Activated CD8-positive, alpha-beta memory T cell treated with anti-CD3 and anti-CD28 coated beads, Interleukin-2, amount 10 ng/mL, durations not matched to agents 7 days and 5 days (primary cell): ENCODE measurements at regions not wholly inside any gene's neighbourhood (a gene's known extent, or its start where the extent isn't known, plus 50 kb on each side); places are given as distances from the start of the nearest gene placed in this dataset.

Experiments used
- ATAC-seq: fragments of 150-1000 bp; cut with Tn5 transposase; one replicate; pipeline ENCODE4 v1.10.0; 2021; ENCODE audit warnings: moderate library complexity
- CTCF ChIA-PET: fragments of 350-600 bp; sonication (Branson Sonifier 250); formaldehyde crosslinking; loops from one replicate; lab custom pipeline; 2021; ENCODE audit warnings: antibody characterized with exemption; lab: Charles Lee
- DNase-seq: peaks from one replicate; pipeline ENCODE4 v3.0.0-alpha.2; 2020
- H3K27ac Mint-ChIP-seq: one replicate; pipeline ENCODE4 v1.8.0; 2021; ENCODE audit warnings: mild to moderate bottlenecking, mixed read lengths
- H3K27me3 Mint-ChIP-seq: one replicate; pipeline ENCODE4 v1.8.0; 2021; ENCODE audit warnings: mixed read lengths
- H3K36me3 Mint-ChIP-seq: one replicate; pipeline ENCODE4 v1.8.0; 2021; ENCODE audit warnings: mild to moderate bottlenecking, mixed read lengths
- H3K4me1 Mint-ChIP-seq: one replicate; pipeline ENCODE4 v1.8.0; 2021; ENCODE audit warnings: mixed read lengths
- H3K4me3 Mint-ChIP-seq: one replicate; pipeline ENCODE4 v1.8.0; 2021; ENCODE audit warnings: mild to moderate bottlenecking, moderate library complexity, mixed read lengths
- H3K9me3 Mint-ChIP-seq: one replicate; pipeline ENCODE4 v1.8.0; 2022; ENCODE audit warnings: low read depth, mixed read lengths

GRCh38 chr11:129723146-129723760, 92.4 kb upstream of the TMEM45B start:
- no peaks in the 10 kb centered on the region for H3K36me3 Mint-ChIP-seq
- no peak overlapping the region for H3K27ac Mint-ChIP-seq
- no peak overlapping the region for H3K4me3 Mint-ChIP-seq
- no peaks in the 10 kb centered on the region for H3K9me3 Mint-ChIP-seq
- H3K27me3 Mint-ChIP-seq: no peaks in the 10 kb centered on the region
- ATAC-seq (no peak), DNase-seq (no peak)
- CTCF ChIA-PET: no interaction called here
- H3K4me1 Mint-ChIP-seq: no peaks in the 10 kb centered on the region

- H3K36me3 Mint-ChIP-seq: no peaks in the 10 kb centered on the region
- no peak overlapping the region for H3K27ac Mint-ChIP-seq
- ATAC-seq (no peak), DNase-seq (no peak)
- CTCF ChIA-PET: no interaction called here
- H3K27me3 Mint-ChIP-seq: no peaks in the 10 kb centered on the region
- no peaks in the 10 kb centered on the region for H3K9me3 Mint-ChIP-seq
- H3K4me1 Mint-ChIP-seq: no peaks in the 10 kb centered on the region
- no peak overlapping the region for H3K4me3 Mint-ChIP-seq
These were observed 91.9 kb upstream of the TMEM45B start for GRCh38 chr11:129723761-129724162.

- no peak for DNase-seq
- Mint-ChIP-seq H3K9me3 (no peaks in the 10 kb centered on the region), H3K27me3 (no peaks in the 10 kb centered on the region), H3K27ac (no peak overlapping the region), H3K4me3 (no peak overlapping the region), H3K36me3 (no peaks in the 10 kb centered on the region), H3K4me1 (no peaks in the 10 kb centered on the region)
- no peak for ATAC-seq
- CTCF ChIA-PET: no interaction called here
These were observed 90.8 kb upstream of the TMEM45B start for GRCh38 chr11:129724866-129725265.

- no peak for DNase-seq
- no peak overlapping the region for H3K4me3 Mint-ChIP-seq
These were observed 89.5 kb upstream of the TMEM45B start for GRCh38 chr11:129726179-129726578.

GRCh38 chr11:129728581-129728980, 87.1 kb upstream of the TMEM45B start:
- H3K36me3 Mint-ChIP-seq: no peaks in the 10 kb centered on the region
- no peaks in the 10 kb centered on the region for H3K4me1 Mint-ChIP-seq
- H3K9me3 Mint-ChIP-seq: no peaks in the 10 kb centered on the region
- no peak overlapping the region for H3K27ac Mint-ChIP-seq
- DNase-seq (no peak), ATAC-seq (no peak)
- no peak overlapping the region for H3K4me3 Mint-ChIP-seq
- no peaks in the 10 kb centered on the region for H3K27me3 Mint-ChIP-seq
- CTCF ChIA-PET: no interaction called here

More at GRCh38 chr11:129726179-129726578, 89.5 kb upstream of the TMEM45B start:
- no peak overlapping the region for H3K27ac Mint-ChIP-seq
- no peaks in the 10 kb centered on the region for H3K4me1 Mint-ChIP-seq
- ATAC-seq: no peak
- no peaks in the 10 kb centered on the region for H3K9me3 Mint-ChIP-seq
- CTCF ChIA-PET: interaction anchor here (1.0 kb wide), 1 partner anchor 24 kb away, joined by 3 read pairs; no protein-coding TSS in a partner anchor
- no peaks in the 10 kb centered on the region for H3K27me3 Mint-ChIP-seq
- H3K36me3 Mint-ChIP-seq: no peaks in the 10 kb centered on the region

GRCh38 chr11:129729216-129729615, 86.4 kb upstream of the TMEM45B start:
- Mint-ChIP-seq H3K9me3 (no peaks in the 10 kb centered on the region), H3K4me1 (no peaks in the 10 kb centered on the region), H3K27me3 (no peaks in the 10 kb centered on the region), H3K27ac (no peak overlapping the region), H3K4me3 (no peak overlapping the region), H3K36me3 (no peaks in the 10 kb centered on the region)
- DNase-seq (no peak), ATAC-seq (no peak)
- CTCF ChIA-PET: no interaction called here

- DNase-seq: no peak
- no peak overlapping the region for H3K27ac Mint-ChIP-seq
- CTCF ChIA-PET: no interaction called here
- no peak overlapping the region for H3K4me3 Mint-ChIP-seq
- no peaks in the 10 kb centered on the region for H3K4me1 Mint-ChIP-seq
- H3K9me3 Mint-ChIP-seq: no peaks in the 10 kb centered on the region
- no peaks in the 10 kb centered on the region for H3K27me3 Mint-ChIP-seq
- no peak for ATAC-seq
- no peaks in the 10 kb centered on the region for H3K36me3 Mint-ChIP-seq
These were observed 85.8 kb upstream of the TMEM45B start for GRCh38 chr11:129729823-129730222.

- CTCF ChIA-PET: no interaction called here
- H3K27me3 Mint-ChIP-seq: no peaks in the 10 kb centered on the region
- no peaks in the 10 kb centered on the region for H3K9me3 Mint-ChIP-seq
- H3K27ac Mint-ChIP-seq: no peak overlapping the region
- no peak for DNase-seq
- no peaks in the 10 kb centered on the region for H3K36me3 Mint-ChIP-seq
- no peaks in the 10 kb centered on the region for H3K4me1 Mint-ChIP-seq
- H3K4me3 Mint-ChIP-seq: no peak overlapping the region
- ATAC-seq: no peak
These were observed 84.3 kb upstream of the TMEM45B start for GRCh38 chr11:129731316-129731715.

GRCh38 chr11:129732941-129733340, 82.7 kb upstream of the TMEM45B start:
- no peak for ATAC-seq
- H3K4me3 Mint-ChIP-seq: no peak overlapping the region
- H3K36me3 Mint-ChIP-seq: no peaks in the 10 kb centered on the region
- H3K27me3 Mint-ChIP-seq: peaks cover 8% of the 10 kb centered on the region
- no peaks in the 10 kb centered on the region for H3K4me1 Mint-ChIP-seq
- CTCF ChIA-PET: no interaction called here
- no peak for DNase-seq
- H3K9me3 Mint-ChIP-seq: no peaks in the 10 kb centered on the region
- H3K27ac Mint-ChIP-seq: no peak overlapping the region

GRCh38 chr11:129733384-129733783, 82.3 kb upstream of the TMEM45B start:
- H3K36me3 Mint-ChIP-seq: no peaks in the 10 kb centered on the region
- H3K4me3 Mint-ChIP-seq: no peak overlapping the region
- CTCF ChIA-PET: no interaction called here
- H3K27me3 Mint-ChIP-seq: peaks cover 8% of the 10 kb centered on the region
- ATAC-seq: no peak
- DNase-seq: no peak
- H3K4me1 Mint-ChIP-seq: no peaks in the 10 kb centered on the region
- H3K9me3 Mint-ChIP-seq: no peaks in the 10 kb centered on the region
- no peak overlapping the region for H3K27ac Mint-ChIP-seq

- Mint-ChIP-seq H3K9me3 (no peaks in the 10 kb centered on the region), H3K27ac (no peak overlapping the region), H3K27me3 (peaks cover 8% of the 10 kb centered on the region), H3K4me3 (no peak overlapping the region), H3K36me3 (no peaks in the 10 kb centered on the region), H3K4me1 (no peaks in the 10 kb centered on the region)
- no peak for ATAC-seq
- no peak for DNase-seq
- CTCF ChIA-PET: no interaction called here
These were observed 81.7 kb upstream of the TMEM45B start for GRCh38 chr11:129733981-129734380.

- Mint-ChIP-seq H3K27me3 (peaks cover 8% of the 10 kb centered on the region), H3K4me3 (no peak overlapping the region), H3K9me3 (no peaks in the 10 kb centered on the region), H3K27ac (no peak overlapping the region), H3K36me3 (no peaks in the 10 kb centered on the region), H3K4me1 (no peaks in the 10 kb centered on the region)
- ATAC-seq (no peak), DNase-seq (no peak)
- CTCF ChIA-PET: no interaction called here
These were observed 81.0 kb upstream of the TMEM45B start for GRCh38 chr11:129734654-129735053.

- DNase-seq (no peak), ATAC-seq (no peak)
- H3K36me3 Mint-ChIP-seq: no peaks in the 10 kb centered on the region
- H3K27ac Mint-ChIP-seq: no peak overlapping the region
- H3K9me3 Mint-ChIP-seq: no peaks in the 10 kb centered on the region
- H3K4me3 Mint-ChIP-seq: no peak overlapping the region
- H3K27me3 Mint-ChIP-seq: peaks cover 8% of the 10 kb centered on the region
- no peaks in the 10 kb centered on the region for H3K4me1 Mint-ChIP-seq
- CTCF ChIA-PET: no interaction called here
These were observed 77.8 kb upstream of the TMEM45B start for GRCh38 chr11:129737831-129738230.

GRCh38 chr11:129738242-129738641, 77.4 kb upstream of the TMEM45B start:
- Mint-ChIP-seq H3K4me3 (no peak overlapping the region), H3K9me3 (no peaks in the 10 kb centered on the region), H3K27ac (no peak overlapping the region), H3K4me1 (no peaks in the 10 kb centered on the region), H3K36me3 (no peaks in the 10 kb centered on the region), H3K27me3 (peaks cover 8% of the 10 kb centered on the region)
- ATAC-seq: no peak
- CTCF ChIA-PET: no interaction called here
- DNase-seq: no peak

- no peaks in the 10 kb centered on the region for H3K36me3 Mint-ChIP-seq
- H3K27me3 Mint-ChIP-seq: peaks cover 8% of the 10 kb centered on the region
- no peak for ATAC-seq
- no peak for DNase-seq
- H3K27ac Mint-ChIP-seq: no peak overlapping the region
- H3K4me1 Mint-ChIP-seq: no peaks in the 10 kb centered on the region
- CTCF ChIA-PET: interaction anchor here (1.4 kb wide), 1 partner anchor 11 kb away, joined by 7 read pairs; no protein-coding TSS in a partner anchor
- no peaks in the 10 kb centered on the region for H3K9me3 Mint-ChIP-seq
- no peak overlapping the region for H3K4me3 Mint-ChIP-seq
These were observed 76.3 kb upstream of the TMEM45B start for GRCh38 chr11:129739339-129739738.
